H7 (cell line): ENCODE measurements at regions not wholly inside any gene's neighbourhood (a gene's known extent, or its start where the extent isn't known, plus 50 kb on each side); places are given as distances from the start of the nearest gene placed in this dataset.
A peak's percentile ranks its signal among the peaks of the same experiment; 100 is the strongest.

Source experiments
- DNase-seq: peaks from one replicate; pipeline ENCODE4 v3.0.0; 2012
- H3K27me3 ChIP-seq: 2 replicates; pipeline ENCODE4 v1.6.0; 2011; ENCODE audit warnings: mild to moderate bottlenecking, low read length; ENCODE audit not compliant: control insufficient read depth, insufficient read depth
- H3K36me3 ChIP-seq: replicated peaks from 2 replicates; pipeline ENCODE4 v1.5.1; 2011; ENCODE audit warnings: low read length; ENCODE audit not compliant: control insufficient read depth, insufficient read depth
- H3K4me3 ChIP-seq: 2 replicates; pipeline ENCODE4 v1.5.1; 2011; ENCODE audit warnings: low read depth, mild to moderate bottlenecking, control low read depth, low read length, moderate library complexity; ENCODE audit not compliant: insufficient read depth

DNA sequence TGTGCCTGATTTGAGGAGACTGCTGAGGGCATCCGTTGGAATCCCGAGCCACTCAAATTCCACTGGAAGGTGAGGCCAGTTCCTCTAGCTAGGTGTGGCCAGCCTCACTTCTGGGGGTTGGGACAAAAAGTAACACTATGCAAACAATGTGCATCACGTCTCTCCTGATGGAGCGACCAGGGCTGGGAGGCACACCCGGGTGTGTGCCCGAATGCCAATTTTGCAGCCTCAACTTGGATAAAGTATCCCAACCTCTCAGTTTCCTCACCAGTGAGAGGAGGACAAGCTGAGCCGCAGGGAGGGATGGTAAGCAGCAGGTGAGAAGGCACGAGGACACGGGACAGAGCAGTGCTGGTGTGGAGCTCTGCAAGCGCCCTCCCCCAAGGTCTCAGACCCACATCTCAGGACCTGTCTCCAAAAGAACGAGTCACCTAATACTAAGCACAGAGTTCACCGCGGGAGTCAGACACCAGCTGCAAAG, 218.3 kb downstream of the HAUS1 start:
- no peak for DNase-seq
- Histone ChIP-seq H3K36me3 (no peaks in the 10 kb centered on the region), H3K4me3 (no peak overlapping the region), H3K27me3 (no peaks in the 10 kb centered on the region)

- no peak for DNase-seq
- Histone ChIP-seq H3K4me3 (no peak overlapping the region), H3K27me3 (no peaks in the 10 kb centered on the region), H3K36me3 (no peaks in the 10 kb centered on the region)
Observed at GRCh38 chr18:46322941-46323340, 218.8 kb downstream of the HAUS1 start.

GRCh38 chr18:46324087-46324955, 220.1 kb downstream of the HAUS1 start:
- no peaks in the 10 kb centered on the region for H3K27me3 ChIP-seq
- H3K36me3 ChIP-seq: no peaks in the 10 kb centered on the region
- no peak overlapping the region for H3K4me3 ChIP-seq
- peak; percentile 69 for DNase-seq

GRCh38 chr18:46325895-46326294, 221.7 kb downstream of the HAUS1 start:
- no peak for DNase-seq
- Histone ChIP-seq H3K4me3 (no peak overlapping the region), H3K27me3 (no peaks in the 10 kb centered on the region), H3K36me3 (no peaks in the 10 kb centered on the region)

- peaks cover 25% of the 10 kb centered on the region for H3K27me3 ChIP-seq
- H3K36me3 ChIP-seq: no peaks in the 10 kb centered on the region
- DNase-seq: no peak
- no peak overlapping the region for H3K4me3 ChIP-seq
Observed at GRCh38 chr18:46329736-46330246, 225.6 kb downstream of the HAUS1 start.

DNA sequence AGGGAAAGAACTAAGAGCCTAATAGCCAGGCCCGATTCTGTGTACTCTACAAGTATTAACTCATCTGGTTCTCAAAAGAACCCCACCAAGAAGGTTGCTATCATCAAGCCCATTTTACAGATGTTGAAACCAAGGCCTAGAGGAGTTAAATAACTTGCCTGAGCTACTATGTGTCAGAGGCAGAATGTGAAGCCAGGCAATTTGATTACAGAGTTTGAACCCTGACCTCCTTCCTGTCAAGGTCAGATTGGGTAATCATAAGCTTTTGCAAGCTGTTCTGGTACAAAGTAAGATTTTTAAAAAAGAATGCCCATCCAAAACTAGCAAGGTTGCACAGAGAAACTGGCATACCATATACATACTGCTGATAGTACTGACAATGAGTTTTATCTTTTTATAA, 227.1 kb downstream of the HAUS1 start:
- DNase-seq: no peak
- H3K27me3 ChIP-seq: peaks cover 25% of the 10 kb centered on the region
- H3K36me3 ChIP-seq: no peaks in the 10 kb centered on the region
- H3K4me3 ChIP-seq: no peak overlapping the region

DNA sequence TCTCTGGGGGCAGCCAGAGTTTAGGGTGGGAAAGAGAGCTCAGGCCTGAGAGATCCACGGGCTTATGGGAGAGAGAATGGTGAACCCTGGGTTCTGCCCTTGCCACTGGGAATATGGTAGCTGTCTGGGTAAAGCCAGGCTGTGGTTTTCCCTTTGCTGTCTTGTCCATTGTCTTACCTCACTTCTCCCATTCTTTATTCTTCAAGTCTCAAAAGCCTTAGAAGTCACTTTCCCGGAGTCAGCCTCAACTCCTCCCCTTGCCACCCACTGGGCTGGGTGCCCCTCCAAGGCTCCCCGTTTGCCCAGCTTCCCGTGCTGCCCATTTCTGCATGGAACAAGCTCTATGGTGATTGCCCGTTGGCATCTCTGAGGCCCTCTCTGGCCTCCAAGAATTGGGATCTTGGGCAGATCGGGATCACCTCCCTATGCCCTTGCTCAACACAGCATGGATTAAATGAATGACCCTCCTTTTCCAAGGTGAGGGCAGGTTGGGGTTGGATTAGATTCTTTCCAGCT, 228.2 kb downstream of the HAUS1 start:
- Histone ChIP-seq H3K4me3 (no peak overlapping the region), H3K27me3 (peaks cover 25% of the 10 kb centered on the region), H3K36me3 (no peaks in the 10 kb centered on the region)
- no peak for DNase-seq

- peak; percentile 52 for DNase-seq
- H3K4me3 ChIP-seq: no peak overlapping the region
- no peaks in the 10 kb centered on the region for H3K36me3 ChIP-seq
- H3K27me3 ChIP-seq: peaks cover 25% of the 10 kb centered on the region
Observed at GRCh38 chr18:46332921-46333341, 228.7 kb downstream of the HAUS1 start.

- no peaks in the 10 kb centered on the region for H3K36me3 ChIP-seq
- peak overlapping the region; percentile 57 for H3K4me3 ChIP-seq
- peak; percentile 92 for DNase-seq
- H3K27me3 ChIP-seq: peaks cover 25% of the 10 kb centered on the region
Observed at GRCh38 chr18:46333431-46334135, 229.4 kb downstream of the HAUS1 start.

DNA sequence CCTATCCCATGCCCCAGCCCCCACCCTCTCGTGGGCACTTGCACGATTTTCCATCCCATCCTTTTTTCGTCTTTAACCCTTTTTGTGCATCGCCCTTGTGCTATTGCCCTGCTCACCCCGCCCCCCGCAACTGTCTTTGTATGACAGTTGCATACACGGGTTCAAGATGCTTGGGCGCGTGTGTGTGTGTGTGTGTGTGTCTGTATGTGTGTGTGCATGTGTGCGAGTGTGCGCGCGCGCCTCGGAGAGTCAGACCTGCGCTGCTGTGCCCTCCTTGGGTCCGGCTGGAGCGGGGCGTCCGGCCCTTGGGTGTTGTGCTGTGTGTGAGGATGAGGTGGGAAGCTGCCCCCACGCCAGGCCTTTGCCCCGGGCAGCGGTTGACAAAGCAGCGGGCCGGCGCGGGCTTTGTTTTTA, 230.7 kb downstream of the HAUS1 start:
- peak; percentile 72 for DNase-seq
- Histone ChIP-seq H3K27me3 (peaks cover 25% of the 10 kb centered on the region), H3K36me3 (no peaks in the 10 kb centered on the region)

DNA sequence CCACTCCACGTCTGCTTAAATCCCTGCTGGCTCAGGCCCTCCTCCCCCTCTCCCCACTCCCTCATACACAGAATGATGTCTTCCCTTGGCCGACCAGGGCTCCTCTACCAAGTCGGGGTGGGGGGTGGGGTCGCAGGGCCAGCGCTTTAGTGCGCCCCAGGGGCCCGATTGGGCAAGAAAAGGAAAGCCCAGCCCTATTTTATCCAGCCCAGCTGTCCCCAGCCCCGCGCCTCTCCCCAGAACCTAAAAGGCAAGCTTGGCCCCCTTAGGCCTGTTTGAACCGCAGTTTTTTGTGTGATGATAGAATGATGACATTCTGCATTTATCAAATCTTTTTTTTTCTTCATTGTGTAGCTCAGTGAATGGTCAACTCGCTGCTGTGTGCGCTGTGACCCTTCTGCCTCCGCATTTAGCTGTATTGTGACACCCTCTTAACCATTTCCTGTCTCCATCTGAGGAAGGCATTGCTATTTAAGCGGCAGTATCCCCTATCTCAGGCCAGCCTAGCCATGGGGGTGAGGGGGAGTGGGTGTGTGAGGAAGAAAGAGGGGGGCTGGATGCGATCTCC, 231.4 kb downstream of the HAUS1 start:
- no peaks in the 10 kb centered on the region for H3K36me3 ChIP-seq
- peak overlapping the region; percentile 57 for H3K4me3 ChIP-seq
- H3K27me3 ChIP-seq: peaks cover 25% of the 10 kb centered on the region
- DNase-seq: peak; percentile 93

More for the DNA sequence above, 230.7 kb downstream of the HAUS1 start:
- H3K4me3 ChIP-seq: peak overlapping the region; percentile 57

- no peak overlapping the region for H3K4me3 ChIP-seq
Observed at GRCh38 chr18:46336278-46337111, 232.3 kb downstream of the HAUS1 start.

DNA sequence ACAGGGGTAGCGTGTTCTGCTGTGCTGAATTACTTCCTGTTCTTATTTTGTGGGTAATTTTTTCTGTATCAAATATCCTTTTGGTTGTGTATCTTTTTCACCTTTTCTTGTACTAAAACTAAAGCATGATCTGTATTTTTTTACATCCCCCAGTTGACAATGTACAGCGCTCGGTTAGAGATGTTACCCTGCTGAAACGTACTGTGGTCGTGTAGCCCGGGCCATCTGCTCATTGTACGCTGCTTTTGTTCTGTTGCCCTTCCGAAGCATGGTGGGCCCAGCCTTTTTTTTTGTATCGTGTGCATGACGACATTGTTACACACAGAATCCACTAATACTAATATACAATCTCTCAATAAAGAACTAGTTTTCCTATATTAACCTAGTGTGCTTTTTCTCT, 233.1 kb downstream of the HAUS1 start:
- H3K4me3 ChIP-seq: no peak overlapping the region
- H3K27me3 ChIP-seq: peaks cover 22% of the 10 kb centered on the region
- H3K36me3 ChIP-seq: no peaks in the 10 kb centered on the region
- DNase-seq: no peak

More at GRCh38 chr18:46336278-46337111, 232.3 kb downstream of the HAUS1 start:
- DNase-seq: no peak
- peaks cover 25% of the 10 kb centered on the region for H3K27me3 ChIP-seq
- H3K36me3 ChIP-seq: no peaks in the 10 kb centered on the region

DNA sequence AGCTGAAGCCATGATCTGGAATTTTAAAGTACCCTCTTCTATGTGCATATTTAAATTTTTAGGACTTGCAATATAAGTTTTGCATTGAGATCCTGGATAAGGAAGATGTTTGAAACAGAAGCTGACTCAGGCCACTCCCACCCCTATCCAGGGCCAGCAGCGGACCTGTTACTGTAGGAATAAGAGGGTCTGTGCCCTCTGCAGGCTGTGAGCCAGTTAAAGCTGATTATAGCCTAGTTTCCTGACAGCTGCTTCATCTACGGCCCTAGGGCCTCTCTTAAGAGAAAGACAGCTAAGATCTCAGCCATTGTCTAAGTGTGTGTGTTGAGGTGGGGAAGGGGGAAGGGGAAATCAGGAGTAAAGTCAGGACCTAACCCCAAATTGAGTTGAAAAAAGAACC, 234.0 kb downstream of the HAUS1 start:
- no peaks in the 10 kb centered on the region for H3K36me3 ChIP-seq
- DNase-seq: peak; percentile 77

More for the DNA sequence above, 234.0 kb downstream of the HAUS1 start:
- Histone ChIP-seq H3K27me3 (peaks cover 13% of the 10 kb centered on the region), H3K4me3 (no peak overlapping the region)
